ENCODE measurements at regions not wholly inside any gene's neighbourhood (a gene's known extent, or its start where the extent isn't known, plus 50 kb on each side); places are given as distances from the start of the nearest gene placed in this dataset.

GRCh38 chr10:8691498-8692017 lies 637.1 kb downstream of the GATA3 start:
- TF ChIP-seq CTCF (conservative IDR thresholded peaks at IDR 0.05) (no peak), EZH2 (IDR thresholded peaks at IDR 0.05; ENCODE audit: low read depth) (no peak)
